Fibroblast of the aortic adventitia (primary cell): ENCODE measurements at regions not wholly inside any gene's neighbourhood (a gene's known extent, or its start where the extent isn't known, plus 50 kb on each side); places are given as distances from the start of the nearest gene placed in this dataset.

ENCODE experiments used
- DNase-seq: peaks from one replicate; pipeline ENCODE4 v3.0.0-alpha.2; 2010; ENCODE audit warnings: low read depth
- H3K4me3 ChIP-seq: 2 replicates; pipeline ENCODE4 v1.5.1; 2011; ENCODE audit warnings: low read depth, mild to moderate bottlenecking, control low read depth, low read length, moderate library complexity
- CTCF ChIP-seq: IDR thresholded peaks from 2 replicates; pipeline ENCODE4 v1.5.1; 2011; ENCODE audit warnings: mild to moderate bottlenecking, low read length, control low read depth, inconsistent platforms; ENCODE audit not compliant: insufficient read depth

DNA sequence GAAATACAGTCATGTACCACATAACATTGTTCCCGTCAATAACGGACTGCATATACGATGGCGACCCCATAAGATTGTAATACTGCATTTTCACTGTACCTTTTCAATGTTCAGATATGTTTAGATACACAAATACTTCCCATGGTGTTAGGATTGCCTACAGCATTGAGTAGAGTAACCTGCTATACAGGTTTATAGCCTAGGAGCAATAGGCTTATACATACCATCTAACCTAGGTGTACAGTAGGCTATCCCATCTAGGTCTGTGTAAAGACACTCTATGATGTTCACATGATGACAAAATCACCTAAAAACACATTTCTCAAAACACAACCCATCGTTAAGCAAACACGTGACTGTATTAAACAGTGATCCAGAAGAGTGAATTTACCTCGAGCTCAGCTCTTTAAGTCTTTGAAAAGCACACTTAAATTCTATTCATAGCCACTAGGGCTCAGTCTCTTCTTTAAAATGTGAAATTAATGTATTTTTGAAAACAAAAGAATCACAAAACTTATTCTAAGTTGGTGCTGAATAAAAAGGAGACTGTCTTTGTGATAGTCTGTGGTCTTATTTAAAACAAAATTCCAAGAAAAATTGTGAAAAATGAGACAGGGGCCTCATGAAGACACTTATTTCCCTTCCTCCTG, 239.1 kb upstream of the ARID2 start:
- TF ChIP-seq CTCF = peak; percentile 6
- no peak overlapping the region for H3K4me3 ChIP-seq
- DNase-seq = no peak

GRCh38 chr12:45494279-45494678, 235.2 kb upstream of the ARID2 start:
- no peak for TF ChIP-seq CTCF
- H3K4me3 ChIP-seq = no peak overlapping the region
- no peak for DNase-seq

DNA sequence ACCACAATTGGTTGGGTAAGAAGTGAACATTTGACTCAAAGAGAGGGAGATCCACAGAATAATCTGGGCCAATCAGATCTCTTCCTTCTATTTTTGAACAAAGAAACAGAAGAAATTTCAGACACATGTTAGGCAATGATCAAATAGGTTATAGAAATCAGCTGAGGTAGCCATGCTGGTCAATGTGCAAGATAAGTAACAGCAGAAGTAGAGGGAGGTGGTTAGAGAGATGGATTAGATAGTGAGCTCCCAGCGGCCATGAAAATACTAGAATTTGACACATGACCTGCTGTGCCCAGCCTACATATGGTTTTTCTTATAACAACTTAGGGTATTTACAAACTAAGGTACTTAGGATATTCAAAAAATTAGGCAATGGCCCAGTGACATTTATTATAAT, 230.9 kb upstream of the ARID2 start:
- DNase-seq = no peak
- no peak overlapping the region for H3K4me3 ChIP-seq
- TF ChIP-seq CTCF = no peak

GRCh38 chr12:45502481-45503128, 226.9 kb upstream of the ARID2 start:
- no peak for DNase-seq
- H3K4me3 ChIP-seq = no peak overlapping the region
- TF ChIP-seq CTCF = no peak

- TF ChIP-seq CTCF = no peak
- H3K4me3 ChIP-seq = no peak overlapping the region
- DNase-seq = no peak
Measured at GRCh38 chr12:45503899-45504298, 225.6 kb upstream of the ARID2 start.

DNA sequence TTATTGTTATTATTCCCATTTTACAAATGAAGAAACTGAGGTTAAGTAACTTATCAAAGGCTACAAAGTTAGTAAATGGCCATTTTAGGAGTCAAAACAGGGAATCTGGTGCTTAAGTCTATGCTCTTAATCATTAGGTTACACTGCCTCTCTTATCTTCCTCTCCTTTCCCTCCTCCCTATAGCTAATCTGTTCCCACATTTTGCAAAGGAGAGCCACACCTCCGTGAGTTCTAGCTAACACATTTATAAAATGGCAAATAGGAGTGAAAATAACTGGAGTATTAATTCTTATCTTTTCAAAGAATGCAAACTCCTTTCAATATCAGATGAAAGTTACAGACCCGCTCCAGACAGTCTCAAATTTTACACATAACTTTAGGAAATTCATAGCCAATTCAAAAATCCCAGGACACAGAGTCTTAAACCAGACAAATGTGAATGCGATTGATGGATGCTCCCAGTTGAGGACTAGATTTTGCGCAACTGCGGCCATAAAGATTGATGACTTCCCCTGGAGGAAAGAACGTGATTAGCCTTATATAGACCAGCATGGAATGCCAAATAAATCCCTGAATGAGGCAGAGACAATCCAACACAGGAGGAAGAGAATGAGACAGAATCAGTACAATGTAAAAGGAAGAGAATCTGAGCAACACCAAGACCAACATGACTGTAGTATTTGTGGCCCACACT, 225.0 kb upstream of the ARID2 start:
- TF ChIP-seq CTCF = no peak
- DNase-seq = no peak
- no peak overlapping the region for H3K4me3 ChIP-seq
